NT2/D1 (cell line): ENCODE measurements at regions not wholly inside any gene's neighbourhood (a gene's known extent, or its start where the extent isn't known, plus 50 kb on each side); places are given as distances from the start of the nearest gene placed in this dataset.

ENCODE experiments used
- DNase-seq: peaks from one replicate; pipeline ENCODE4 v3.0.0-alpha.2; 2011; ENCODE audit warnings: low read depth, low spot score
- H3K27me3 ChIP-seq: 2 replicates; pipeline ENCODE4 v1.6.0; 2011; ENCODE audit warnings: mild to moderate bottlenecking; ENCODE audit not compliant: insufficient read length, insufficient read depth
- H3K36me3 ChIP-seq: 2 replicates; pipeline ENCODE4 v1.6.1; 2011; ENCODE audit warnings: mild to moderate bottlenecking, low read length, mixed read lengths; ENCODE audit not compliant: insufficient read depth, insufficient read length
- H3K4me1 ChIP-seq: 2 replicates; pipeline ENCODE4 v1.5.1; 2011; ENCODE audit not compliant: insufficient read depth, insufficient read length
- H3K4me3 ChIP-seq: 2 replicates; pipeline ENCODE4 v1.5.1; 2011; ENCODE audit warnings: low read depth; ENCODE audit not compliant: insufficient read length
- H3K9ac ChIP-seq: 2 replicates; pipeline ENCODE4 v1.6.0; 2011; ENCODE audit warnings: low read depth; ENCODE audit not compliant: insufficient read length
- H3K9me3 ChIP-seq: 2 replicates; pipeline ENCODE4 v1.5.1; 2011; ENCODE audit warnings: mild to moderate bottlenecking, low read length; ENCODE audit not compliant: insufficient read depth
- SUZ12 ChIP-seq: IDR thresholded peaks from 2 replicates; pipeline ENCODE4 v1.6.1; 2011; ENCODE audit not compliant: insufficient read length, insufficient read depth; ENCODE audit errors: extremely low read depth
- YY1 ChIP-seq: IDR thresholded peaks from 2 replicates; pipeline ENCODE4 v1.6.1; 2011; ENCODE audit not compliant: insufficient read length, insufficient read depth
- ZNF274 ChIP-seq: IDR thresholded peaks from 2 replicates; pipeline ENCODE4 v1.6.1; 2011; ENCODE audit warnings: mild to moderate bottlenecking, low read depth, low read length

- Histone ChIP-seq H3K4me3 (no peak overlapping the region), H3K9ac (no peak overlapping the region), H3K9me3 (peaks cover 30% of the 10 kb centered on the region), H3K4me1 (no peaks in the 10 kb centered on the region), H3K27me3 (no peaks in the 10 kb centered on the region), H3K36me3 (no peaks in the 10 kb centered on the region)
- TF ChIP-seq YY1 (no peak), SUZ12 (no peak), ZNF274 (no peak)
- DNase-seq, result no peak
Measured at GRCh38 chr2:144753416-144753815, 233.5 kb upstream of the ZEB2 start.

- TF ChIP-seq ZNF274 (no peak), YY1 (no peak), SUZ12 (no peak)
- H3K4me1 ChIP-seq, result no peaks in the 10 kb centered on the region
- DNase-seq, result no peak
- no peak overlapping the region for H3K4me3 ChIP-seq
- H3K9ac ChIP-seq, result no peak overlapping the region
- H3K9me3 ChIP-seq, result peaks cover 48% of the 10 kb centered on the region
- H3K36me3 ChIP-seq, result no peaks in the 10 kb centered on the region
- H3K27me3 ChIP-seq, result no peaks in the 10 kb centered on the region
Measured at GRCh38 chr2:144751142-144751905, 231.4 kb upstream of the ZEB2 start.

DNA sequence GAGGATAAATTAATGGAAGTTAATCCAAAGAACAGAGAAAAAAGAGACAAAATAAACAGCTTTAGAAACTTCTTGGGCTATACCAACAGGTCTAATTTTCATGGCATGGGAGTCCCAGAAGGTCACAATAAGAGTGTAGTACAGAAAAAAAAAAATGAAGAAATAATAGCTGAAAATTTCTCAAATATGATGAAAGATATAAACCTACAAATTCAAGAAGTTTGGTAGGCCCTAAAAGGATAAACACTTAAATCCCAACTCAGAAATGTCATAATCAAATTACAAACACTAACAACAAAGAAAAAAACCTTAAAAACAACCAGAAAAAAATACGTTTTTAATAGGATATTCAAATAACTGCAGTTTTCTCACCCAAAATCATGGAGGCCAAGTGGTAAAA lies 229.3 kb upstream of the ZEB2 start:
- H3K9ac ChIP-seq, result no peak overlapping the region
- no peaks in the 10 kb centered on the region for H3K36me3 ChIP-seq
- H3K4me3 ChIP-seq, result no peak overlapping the region
- no peaks in the 10 kb centered on the region for H3K27me3 ChIP-seq
- peaks cover 49% of the 10 kb centered on the region for H3K9me3 ChIP-seq
- H3K4me1 ChIP-seq, result no peaks in the 10 kb centered on the region
- TF ChIP-seq YY1, result no peak
- TF ChIP-seq SUZ12, result no peak
- no peak for TF ChIP-seq ZNF274
- no peak for DNase-seq

GRCh38 chr2:144748443-144748842 lies 228.5 kb upstream of the ZEB2 start:
- no peak for DNase-seq
- no peaks in the 10 kb centered on the region for H3K4me1 ChIP-seq
- H3K4me3 ChIP-seq, result no peak overlapping the region
- H3K36me3 ChIP-seq, result no peaks in the 10 kb centered on the region
- H3K27me3 ChIP-seq, result no peaks in the 10 kb centered on the region
- H3K9ac ChIP-seq, result no peak overlapping the region
- H3K9me3 ChIP-seq, result peaks cover 49% of the 10 kb centered on the region
- TF ChIP-seq ZNF274 (no peak), YY1 (no peak), SUZ12 (no peak)

- H3K4me1 ChIP-seq, result no peaks in the 10 kb centered on the region
- H3K27me3 ChIP-seq, result no peaks in the 10 kb centered on the region
- H3K9ac ChIP-seq, result no peak overlapping the region
- no peak overlapping the region for H3K4me3 ChIP-seq
- peaks cover 49% of the 10 kb centered on the region for H3K9me3 ChIP-seq
- no peaks in the 10 kb centered on the region for H3K36me3 ChIP-seq
- DNase-seq, result peak; percentile 2
- TF ChIP-seq YY1, result no peak
- TF ChIP-seq ZNF274, result no peak
- TF ChIP-seq SUZ12, result no peak
Measured at GRCh38 chr2:144747571-144747970, 227.7 kb upstream of the ZEB2 start.

DNA sequence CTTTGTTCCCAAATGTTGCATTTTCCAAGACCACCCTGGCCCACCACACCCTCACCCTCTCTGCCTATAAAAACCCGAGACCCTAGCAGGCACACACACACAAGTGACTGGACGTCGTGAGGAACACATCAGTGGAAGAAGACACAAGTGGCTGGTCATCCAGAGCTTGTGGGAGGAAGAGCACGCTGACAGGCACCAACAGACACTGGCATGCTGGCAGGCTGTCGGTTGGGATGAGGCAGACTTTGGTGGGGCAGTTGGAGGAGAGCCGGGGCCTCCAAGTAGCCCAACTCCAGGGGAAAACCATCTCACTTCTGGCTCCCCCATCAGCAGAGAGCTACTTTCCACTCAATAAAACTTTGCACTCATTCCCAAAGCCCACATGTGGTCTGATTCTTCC lies 225.5 kb upstream of the ZEB2 start:
- TF ChIP-seq ZNF274 (no peak), SUZ12 (no peak), YY1 (no peak)
- Histone ChIP-seq H3K4me1 (no peaks in the 10 kb centered on the region), H3K9ac (no peak overlapping the region), H3K4me3 (no peak overlapping the region), H3K9me3 (peaks cover 37% of the 10 kb centered on the region), H3K36me3 (no peaks in the 10 kb centered on the region), H3K27me3 (no peaks in the 10 kb centered on the region)
- DNase-seq, result no peak

- Histone ChIP-seq H3K9me3 (no peaks in the 10 kb centered on the region), H3K27me3 (no peaks in the 10 kb centered on the region)
- DNase-seq, result no peak
Measured at GRCh38 chr2:144738749-144739148, 218.8 kb upstream of the ZEB2 start.

More at GRCh38 chr2:144738749-144739148, 218.8 kb upstream of the ZEB2 start:
- H3K4me1 ChIP-seq, result no peaks in the 10 kb centered on the region
- H3K36me3 ChIP-seq, result no peaks in the 10 kb centered on the region
- no peak for TF ChIP-seq YY1
- TF ChIP-seq ZNF274, result no peak
- no peak for TF ChIP-seq SUZ12
- no peak overlapping the region for H3K9ac ChIP-seq
- no peak overlapping the region for H3K4me3 ChIP-seq
